Activated CD8-positive, alpha-beta memory T cell treated with anti-CD3 and anti-CD28 coated beads for 48 hours (primary cell): ENCODE measurements at regions not wholly inside any gene's neighbourhood (a gene's known extent, or its start where the extent isn't known, plus 50 kb on each side); places are given as distances from the start of the nearest gene placed in this dataset.
"Not testable (repeated sequence)": the region's sequence is repeated elsewhere in the genome, so short reads cannot be mapped to it uniquely, and the experiment has no call there.

Source experiments
- DNase-seq, 3 experiments: peaks; one replicate each; pipeline ENCODE4 v3.0.0-alpha.2; 2020; ENCODE audit warnings: low read depth in 2 of 3, low spot score in 2 of 3

- DNase-seq, result no peak
These were observed 190.1 kb upstream of the SPRED2 start for GRCh38 chr2:65622499-65622898.

GRCh38 chr2:65620524-65620923, 188.1 kb upstream of the SPRED2 start:
- no peak for DNase-seq

GRCh38 chr2:65620026-65620425, 187.6 kb upstream of the SPRED2 start:
- no peak for DNase-seq

GRCh38 chr2:65615602-65616001, 183.2 kb upstream of the SPRED2 start:
- no peak for DNase-seq

- DNase-seq, result no peak
These were observed 181.7 kb upstream of the SPRED2 start for GRCh38 chr2:65613968-65614555.

GRCh38 chr2:65611488-65611887, 179.1 kb upstream of the SPRED2 start:
- no peak for DNase-seq

GRCh38 chr2:65608916-65609315, 176.5 kb upstream of the SPRED2 start:
- DNase-seq, result no peak

GRCh38 chr2:65608466-65608865, 176.1 kb upstream of the SPRED2 start:
- DNase-seq, result no peak

- DNase-seq, result no peak
These were observed 175.4 kb upstream of the SPRED2 start for GRCh38 chr2:65607662-65608305.

- DNase-seq, result no peak
These were observed 173.3 kb upstream of the SPRED2 start for GRCh38 chr2:65605743-65606058.

- no peak for DNase-seq
These were observed 172.8 kb upstream of the SPRED2 start for GRCh38 chr2:65605058-65605742.

GRCh38 chr2:65604246-65604645, 171.8 kb upstream of the SPRED2 start:
- no peak for DNase-seq

- DNase-seq, result no peak
These were observed 170.3 kb upstream of the SPRED2 start for GRCh38 chr2:65602603-65603235.

GRCh38 chr2:65600871-65601270, 168.5 kb upstream of the SPRED2 start:
- not testable (repeated sequence) for DNase-seq

GRCh38 chr2:65600351-65600750, 168.0 kb upstream of the SPRED2 start:
- not testable (repeated sequence) for DNase-seq

GRCh38 chr2:65599693-65600092, 167.3 kb upstream of the SPRED2 start:
- DNase-seq, result no peak

- no peak for DNase-seq
These were observed 166.6 kb upstream of the SPRED2 start for GRCh38 chr2:65598996-65599395.

- no peak for DNase-seq
These were observed 165.9 kb upstream of the SPRED2 start for GRCh38 chr2:65598264-65598663.

- DNase-seq, result no peak
These were observed 163.2 kb upstream of the SPRED2 start for GRCh38 chr2:65595630-65596029.

GRCh38 chr2:65594150-65594549, 161.8 kb upstream of the SPRED2 start:
- no peak for DNase-seq

- no peak for DNase-seq
These were observed 157.3 kb upstream of the SPRED2 start for GRCh38 chr2:65589667-65590066.

- no peak for DNase-seq
These were observed 155.4 kb upstream of the SPRED2 start for GRCh38 chr2:65587779-65588178.
